D721Med (cell line): ENCODE measurements at regions not wholly inside any gene's neighbourhood (a gene's known extent, or its start where the extent isn't known, plus 50 kb on each side); places are given as distances from the start of the nearest gene placed in this dataset.
"Not testable (repeated sequence)": the region's sequence is repeated elsewhere in the genome, so short reads cannot be mapped to it uniquely, and the experiment has no call there.

ENCODE experiments used
- DNase-seq: peaks from one replicate; pipeline ENCODE4 v3.0.0; 2011; ENCODE audit warnings: low spot score; ENCODE audit not compliant: insufficient read length
- FAIRE-seq: peaks from 2 replicates; lab custom pipeline; 2011; peaks lifted over from hg19 to GRCh38; lab: Jason Lieb, UNC
- TF ChIP-seq, protein P1 (sequence below): IDR thresholded peaks from 2 replicates; pipeline ENCODE4 v1.5.1; 2012; ENCODE audit warnings: mild to moderate bottlenecking, control low read depth; ENCODE audit not compliant: insufficient read depth; ENCODE audit errors: missing control alignments

DNA sequence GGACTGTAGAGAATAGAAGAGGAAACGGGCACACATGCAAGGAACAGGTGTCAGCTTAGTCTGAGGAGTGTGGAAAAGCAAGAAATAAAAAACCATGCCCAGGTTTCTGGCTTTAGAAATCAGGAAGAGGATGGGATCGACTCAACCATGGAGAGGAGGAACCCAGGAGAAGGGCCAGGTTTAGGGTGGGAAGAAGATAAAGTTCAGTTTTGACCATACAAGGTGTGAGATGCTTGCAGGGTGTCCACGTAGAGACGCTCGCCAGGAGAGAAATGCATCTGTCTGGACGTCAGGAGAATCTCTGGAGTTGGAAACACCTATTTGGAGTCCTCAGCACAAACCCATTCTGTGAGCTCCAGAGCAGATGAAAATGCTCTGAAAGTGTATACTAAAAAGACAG lies 275.1 kb downstream of the CYRIA start:
- DNase-seq (no peak), FAIRE-seq (no peak)
- TF ChIP-seq, protein P1, sequence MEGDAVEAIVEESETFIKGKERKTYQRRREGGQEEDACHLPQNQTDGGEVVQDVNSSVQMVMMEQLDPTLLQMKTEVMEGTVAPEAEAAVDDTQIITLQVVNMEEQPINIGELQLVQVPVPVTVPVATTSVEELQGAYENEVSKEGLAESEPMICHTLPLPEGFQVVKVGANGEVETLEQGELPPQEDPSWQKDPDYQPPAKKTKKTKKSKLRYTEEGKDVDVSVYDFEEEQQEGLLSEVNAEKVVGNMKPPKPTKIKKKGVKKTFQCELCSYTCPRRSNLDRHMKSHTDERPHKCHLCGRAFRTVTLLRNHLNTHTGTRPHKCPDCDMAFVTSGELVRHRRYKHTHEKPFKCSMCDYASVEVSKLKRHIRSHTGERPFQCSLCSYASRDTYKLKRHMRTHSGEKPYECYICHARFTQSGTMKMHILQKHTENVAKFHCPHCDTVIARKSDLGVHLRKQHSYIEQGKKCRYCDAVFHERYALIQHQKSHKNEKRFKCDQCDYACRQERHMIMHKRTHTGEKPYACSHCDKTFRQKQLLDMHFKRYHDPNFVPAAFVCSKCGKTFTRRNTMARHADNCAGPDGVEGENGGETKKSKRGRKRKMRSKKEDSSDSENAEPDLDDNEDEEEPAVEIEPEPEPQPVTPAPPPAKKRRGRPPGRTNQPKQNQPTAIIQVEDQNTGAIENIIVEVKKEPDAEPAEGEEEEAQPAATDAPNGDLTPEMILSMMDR, result no peak

DNA sequence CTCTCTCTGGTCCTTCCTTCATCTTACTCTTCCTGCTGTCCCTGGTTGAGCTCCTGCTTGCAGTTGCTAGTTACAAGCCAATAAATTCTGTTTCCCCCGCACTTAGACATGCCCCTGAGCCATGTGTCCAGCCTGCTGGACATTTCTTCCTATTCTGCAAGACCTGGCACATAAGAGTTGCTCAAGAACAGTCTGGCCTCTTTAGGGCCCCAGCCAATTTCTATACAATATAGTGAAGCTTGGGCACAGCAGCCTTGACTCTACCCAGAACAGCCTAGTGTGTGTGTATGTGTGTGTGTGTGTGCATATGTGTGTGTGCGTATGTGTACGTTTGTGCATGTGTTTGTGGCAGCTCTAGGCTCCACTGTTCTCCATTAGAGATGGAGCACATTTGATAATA lies 276.0 kb downstream of the CYRIA start:
- FAIRE-seq, result no peak
- DNase-seq, result no peak
- TF ChIP-seq, protein P1, result no peak

DNA sequence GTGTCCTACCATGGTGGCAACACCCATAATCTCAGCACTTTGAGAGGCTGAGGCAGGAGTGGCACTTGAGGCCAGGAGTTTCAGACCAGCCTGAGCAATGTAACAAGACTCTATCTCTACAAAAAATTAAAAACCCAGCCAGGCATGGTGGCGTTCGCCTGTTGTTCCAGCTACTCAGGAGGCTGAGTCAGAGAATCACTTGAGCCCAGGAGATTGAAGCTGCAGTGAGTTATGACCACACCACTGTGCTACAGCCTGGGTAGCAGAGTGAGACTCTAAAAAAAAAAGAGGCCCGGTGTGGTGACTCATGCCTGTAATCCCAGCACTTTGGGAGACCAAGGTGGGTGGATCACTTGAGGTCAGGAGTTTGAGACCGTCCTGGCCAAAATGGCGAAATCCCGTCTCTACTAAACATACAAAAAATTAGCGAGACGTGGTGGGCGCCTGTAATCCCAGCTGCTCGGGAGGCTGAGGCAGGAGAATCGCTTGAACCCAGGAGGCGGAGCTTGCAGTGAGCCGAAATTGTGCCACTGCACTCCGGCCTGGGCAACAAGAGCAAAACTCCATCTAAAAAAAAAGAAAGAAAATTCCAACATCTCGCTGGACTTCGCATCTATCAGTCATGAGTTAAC lies 277.3 kb downstream of the CYRIA start:
- not testable (repeated sequence) for DNase-seq, FAIRE-seq

DNA sequence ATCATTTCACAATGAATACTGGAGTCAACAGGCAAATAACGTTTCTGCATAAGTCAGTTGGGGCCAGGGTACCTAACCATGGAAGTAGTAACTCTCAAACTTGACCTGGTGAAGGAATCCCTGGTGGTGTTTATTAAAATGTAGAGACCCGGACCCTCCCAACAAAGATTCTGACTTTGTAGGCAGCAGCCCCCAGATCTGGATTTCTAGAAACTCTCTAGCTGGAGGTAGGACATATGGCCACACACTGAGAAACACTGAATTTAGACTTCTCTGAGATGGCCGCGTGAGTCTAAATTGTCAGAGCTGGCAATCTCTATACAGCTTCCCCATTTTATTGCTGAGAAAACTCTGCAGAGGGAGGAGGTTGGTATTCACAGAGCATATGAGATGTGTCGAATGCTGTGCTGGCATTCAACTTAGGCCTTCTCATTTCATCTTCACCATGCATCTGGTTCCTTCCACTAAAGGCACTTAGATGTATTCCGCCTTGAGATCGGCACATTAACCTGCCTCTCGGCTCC lies 278.1 kb downstream of the CYRIA start:
- TF ChIP-seq, protein P1, result no peak
- DNase-seq (no peak), FAIRE-seq (no peak)

DNA sequence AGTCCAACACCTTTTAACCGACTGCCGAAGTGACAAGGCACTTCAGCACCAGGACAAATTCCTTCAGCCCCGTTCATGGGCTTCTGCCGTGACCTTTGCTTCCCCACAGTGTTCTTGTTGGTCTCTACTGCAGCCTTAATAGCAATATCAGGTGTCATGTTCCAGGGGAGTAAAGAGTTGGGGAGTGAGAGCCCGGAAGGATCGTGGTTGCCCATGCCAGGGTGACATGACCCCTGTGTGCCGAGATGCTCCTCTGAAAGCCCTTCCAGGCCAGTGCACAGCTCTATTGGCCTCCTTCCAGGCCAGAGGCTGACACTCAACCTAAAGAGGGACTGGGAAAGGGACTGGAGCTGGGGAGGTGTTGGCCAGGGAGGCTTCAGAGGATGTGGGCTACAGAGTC lies 279.2 kb downstream of the CYRIA start:
- DNase-seq (no peak), FAIRE-seq (no peak)
- TF ChIP-seq, protein P1, result no peak

DNA sequence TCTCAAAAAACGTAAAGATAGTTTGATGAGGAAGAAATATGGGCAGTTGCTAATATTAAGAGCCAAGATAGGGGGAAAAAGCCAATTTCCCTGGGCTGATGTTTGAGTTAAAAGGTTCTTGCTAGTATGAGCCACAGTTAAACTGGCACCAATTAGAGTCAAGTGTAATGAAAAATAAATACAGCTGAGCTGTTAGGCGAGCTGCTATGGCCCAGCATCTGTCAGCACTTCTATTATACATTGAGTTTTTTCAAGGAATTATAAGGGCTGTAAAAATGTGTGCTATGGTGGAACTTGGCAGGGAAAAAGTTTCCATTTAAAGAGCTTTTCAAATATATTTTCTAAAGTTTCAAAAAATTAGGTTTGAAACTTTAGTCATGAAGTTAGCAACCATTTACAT lies 279.6 kb downstream of the CYRIA start:
- DNase-seq, result no peak
- TF ChIP-seq, protein P1, result no peak
- FAIRE-seq, result no peak

DNA sequence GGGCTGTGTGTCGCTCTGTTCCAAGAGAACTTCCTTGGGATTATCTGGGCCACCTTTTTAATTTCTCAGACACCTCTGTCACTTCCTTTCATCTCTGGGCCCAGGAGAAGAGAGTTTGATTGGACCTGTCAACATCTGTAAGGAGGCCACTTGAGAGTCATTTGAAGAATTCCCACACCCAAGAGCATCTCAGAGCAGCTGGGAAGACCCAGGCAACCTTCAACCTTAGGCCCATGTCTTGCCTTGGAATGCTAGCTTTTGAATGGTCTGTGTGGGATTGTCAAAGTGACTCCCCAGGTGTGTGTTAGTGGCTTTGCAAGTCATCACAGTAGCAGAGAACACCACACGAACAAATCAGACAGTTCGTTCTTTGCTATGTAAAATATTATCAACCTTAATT lies 280.3 kb downstream of the CYRIA start:
- TF ChIP-seq, protein P1, result no peak
- FAIRE-seq, result no peak
- DNase-seq, result no peak

DNA sequence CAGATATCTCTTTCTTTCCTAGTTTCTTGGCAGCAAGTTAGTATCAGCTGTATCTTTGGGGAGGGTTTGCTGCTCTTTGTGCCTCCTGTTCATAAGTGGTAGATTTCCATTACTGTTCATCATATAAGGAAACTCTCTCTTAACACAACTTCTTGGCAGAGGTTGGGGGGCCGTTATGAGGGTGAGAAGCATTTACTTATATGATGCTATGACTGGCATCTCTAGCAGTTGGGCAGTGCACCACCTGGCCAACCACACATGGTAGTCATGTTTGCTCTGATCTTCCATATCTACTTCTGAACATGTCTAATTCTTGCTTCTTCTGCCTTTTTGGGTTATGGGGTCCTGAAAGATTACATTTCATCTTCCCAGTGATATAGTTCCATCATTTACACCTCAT lies 282.2 kb downstream of the CYRIA start:
- FAIRE-seq (no peak), DNase-seq (no peak)
- TF ChIP-seq, protein P1, result no peak
